ENCODE measurements at regions not wholly inside any gene's neighbourhood (a gene's known extent, or its start where the extent isn't known, plus 50 kb on each side); places are given as distances from the start of the nearest gene placed in this dataset.

- TF ChIP-seq TRIM28 (IDR thresholded peaks at IDR 0.05; ENCODE audit: borderline replicate concordance, low read length), result no peak
- no peak for TF ChIP-seq PRDM10 (tag by site-specific recombination; IDR thresholded peaks at IDR 0.05)
- TF ChIP-seq CTCF (tag by site-specific recombination; IDR thresholded peaks at IDR 0.05), result no peak
- no peak for TF ChIP-seq REST (tag by site-specific recombination; IDR thresholded peaks at IDR 0.05)
These were observed 117.0 kb upstream of the HS3ST1 start for GRCh38 chr4:11545651-11546050.
